ENCODE measurements at regions not wholly inside any gene's neighbourhood (a gene's known extent, or its start where the extent isn't known, plus 50 kb on each side); places are given as distances from the start of the nearest gene placed in this dataset.

GRCh38 chr18:37676276-37676675 is 110.7 kb upstream of the CELF4 start:
- Histone ChIP-seq H3K4me3 (no peak overlapping the region), H3K4me1 (no peaks in the 10 kb centered on the region), H3K27me3 (no peaks in the 10 kb centered on the region), H3K36me3 (no peaks in the 10 kb centered on the region), H3K9me3 (no peaks in the 10 kb centered on the region), H3K27ac (no peak overlapping the region)
- 86% methylated on average over 1 of the region's 1 CpG for WGBS
- DNase-seq (ENCODE audit: low spot score in 2 of 2), result no peak
- TF ChIP-seq POLR2AphosphoS5 (IDR thresholded peaks at IDR 0.05) (no peak), POLR2A (IDR thresholded peaks at IDR 0.05) (no peak), EP300 (IDR thresholded peaks at IDR 0.05) (no peak), CTCF (IDR thresholded peaks at IDR 0.05) (no peak)

- Histone ChIP-seq H3K36me3 (no peaks in the 10 kb centered on the region), H3K27ac (no peak overlapping the region)
- TF ChIP-seq CTCF (IDR thresholded peaks at IDR 0.05), result no peak
- no peak for TF ChIP-seq POLR2AphosphoS5 (IDR thresholded peaks at IDR 0.05)
Observed at GRCh38 chr18:37675699-37676098, 110.1 kb upstream of the CELF4 start.

GRCh38 chr18:37674570-37674969 is 109.0 kb upstream of the CELF4 start:
- Histone ChIP-seq H3K36me3 (no peaks in the 10 kb centered on the region), H3K9me3 (no peaks in the 10 kb centered on the region), H3K27ac (no peak overlapping the region), H3K27me3 (no peaks in the 10 kb centered on the region), H3K4me1 (no peaks in the 10 kb centered on the region), H3K4me3 (no peak overlapping the region)
- DNase-seq (ENCODE audit: low spot score in 2 of 2), result no peak
- WGBS, result 81% methylated on average over 4 of the region's 4 CpGs
- TF ChIP-seq POLR2A (IDR thresholded peaks at IDR 0.05) (no peak), POLR2AphosphoS5 (IDR thresholded peaks at IDR 0.05) (no peak), CTCF (IDR thresholded peaks at IDR 0.05) (no peak), EP300 (IDR thresholded peaks at IDR 0.05) (no peak)

More at GRCh38 chr18:37675699-37676098, 110.1 kb upstream of the CELF4 start:
- no peak for DNase-seq (ENCODE audit: low spot score in 2 of 2)
- no peak overlapping the region for H3K4me3 ChIP-seq
- H3K4me1 ChIP-seq, result no peaks in the 10 kb centered on the region
- no peaks in the 10 kb centered on the region for H3K9me3 ChIP-seq
- no peaks in the 10 kb centered on the region for H3K27me3 ChIP-seq
- WGBS, result 86% methylated on average over 1 of the region's 1 CpG

GRCh38 chr18:37673671-37674070 is 108.1 kb upstream of the CELF4 start:
- no peak overlapping the region for H3K4me3 ChIP-seq
- no peaks in the 10 kb centered on the region for H3K4me1 ChIP-seq
- H3K36me3 ChIP-seq, result no peaks in the 10 kb centered on the region
- TF ChIP-seq EP300 (IDR thresholded peaks at IDR 0.05) (no peak), POLR2A (IDR thresholded peaks at IDR 0.05) (no peak), POLR2AphosphoS5 (IDR thresholded peaks at IDR 0.05) (no peak), CTCF (IDR thresholded peaks at IDR 0.05) (no peak)
- no peaks in the 10 kb centered on the region for H3K9me3 ChIP-seq
- H3K27ac ChIP-seq, result no peak overlapping the region
- no peak for DNase-seq (ENCODE audit: low spot score in 2 of 2)
- no peaks in the 10 kb centered on the region for H3K27me3 ChIP-seq
- WGBS, result 76% methylated on average over 9 of the region's 9 CpGs

- no peaks in the 10 kb centered on the region for H3K9me3 ChIP-seq
- no peaks in the 10 kb centered on the region for H3K4me1 ChIP-seq
- WGBS, result 58% methylated on average over 3 of the region's 3 CpGs
- no peak for DNase-seq (ENCODE audit: low spot score in 2 of 2)
- TF ChIP-seq EP300 (IDR thresholded peaks at IDR 0.05), result no peak
- no peak for TF ChIP-seq POLR2A (IDR thresholded peaks at IDR 0.05)
- no peak for TF ChIP-seq CTCF (IDR thresholded peaks at IDR 0.05)
- no peak for TF ChIP-seq POLR2AphosphoS5 (IDR thresholded peaks at IDR 0.05)
- no peaks in the 10 kb centered on the region for H3K36me3 ChIP-seq
- no peaks in the 10 kb centered on the region for H3K27me3 ChIP-seq
- H3K4me3 ChIP-seq, result no peak overlapping the region
- H3K27ac ChIP-seq, result no peak overlapping the region
Observed at GRCh38 chr18:37672932-37673595, 107.5 kb upstream of the CELF4 start.
